K562 (cell line): ENCODE measurements at regions not wholly inside any gene's neighbourhood (a gene's known extent, or its start where the extent isn't known, plus 50 kb on each side); places are given as distances from the start of the nearest gene placed in this dataset.

ENCODE experiments used
- ATAC-seq: fragments of 200-7000 bp; cut with Tn5 transposase; 3 replicates; pipeline ENCODE4 v1.9.1; 2020; ENCODE audit warnings: moderate library complexity
- BruUV-seq: library from RNA; stranded (reverse); fragments of 400-500 nt; replicated peaks from 2 replicates; lab custom pipeline; 2021; lab: Mats Ljungman, UMichigan
- CTCF ChIA-PET: fragments of 300-600 bp; formaldehyde crosslinking; extraction: SDS; loops from one replicate; lab custom pipeline; 2021; ENCODE audit warnings: low intra/inter-chr PET ratio; lab: Yijun Ruan, JAX
- POLR2A ChIA-PET: fragments of 300-600, 350-650 bp; sonication (Branson Sonifier 250); formaldehyde crosslinking; extraction: SDS; loops from one replicate; lab custom pipeline; 2021; ENCODE audit warnings: antibody characterized with exemption, inconsistent platforms; lab: Yijun Ruan, JAX
- DNase-seq, 4 experiments: peaks; one replicate each; pipeline versions ENCODE4 v3.0.0 to v3.0.0-alpha.2; 2011 to 2018; ENCODE audit warnings: low spot score in 3 of 4, mixed read lengths in 3 of 4; ENCODE audit errors: extremely low read depth in 1 of 4
- FAIRE-seq: peaks from 2 replicates; lab custom pipeline; 2011; peaks lifted over from hg19 to GRCh38; lab: Jason Lieb, UNC
- H2AFZ ChIP-seq: 2 replicates; pipeline ENCODE4 v1.6.0; 2011; ENCODE audit warnings: low read depth, low read length, control low read depth, inconsistent platforms
- H3K27ac ChIP-seq: fragments of 200-600 bp; 3 replicates; pipeline ENCODE4 v1.8.0; 2011; ENCODE audit warnings: low read depth, mild to moderate bottlenecking, control low read depth, inconsistent platforms, low read length, moderate library complexity, mixed read lengths; ENCODE audit errors: extremely low read depth
- H3K27me3 ChIP-seq, 2 experiments: fragments of 300-600 bp in 1 of 2; 2 replicates in 1 of 2; 3 replicates in 1 of 2; pipeline versions ENCODE4 v1.6.0 to v1.8.0; 2011; ENCODE audit warnings: inconsistent platforms in 2 of 2, low read length in 2 of 2, mild to moderate bottlenecking in 1 of 2, mixed read lengths in 1 of 2, moderate library complexity in 1 of 2; ENCODE audit not compliant: control insufficient read depth in 2 of 2, insufficient read depth in 2 of 2
- H3K36me3 ChIP-seq: fragments of 300-600 bp; 3 replicates; pipeline ENCODE4 v1.8.0; 2011; ENCODE audit warnings: mild to moderate bottlenecking, low read length, inconsistent platforms; ENCODE audit not compliant: control insufficient read depth, insufficient read depth
- H3K4me1 ChIP-seq, 2 experiments: fragments of 200-600 bp in 1 of 2; replicated peaks in 1 of 2; 2 replicates in 1 of 2; 3 replicates in 1 of 2; pipeline versions ENCODE4 v1.5.1 to v1.8.0; 2011; ENCODE audit warnings: inconsistent platforms in 2 of 2, low read length in 2 of 2, mild to moderate bottlenecking in 1 of 2, mixed read lengths in 1 of 2, moderate library complexity in 1 of 2; ENCODE audit not compliant: control insufficient read depth in 2 of 2, insufficient read depth in 2 of 2
- H3K4me2 ChIP-seq: 2 replicates; pipeline ENCODE4 v1.6.1; 2011; ENCODE audit warnings: low read length, control low read depth, inconsistent platforms, mixed read lengths; ENCODE audit not compliant: insufficient read depth
- H3K4me3 ChIP-seq: fragments of 200-600 bp; sonication (generic), shearing (Covaris generic); 2 replicates; pipeline ENCODE4 v1.5.1; 2016; ENCODE audit warnings: control low read depth, inconsistent platforms
- H3K79me2 ChIP-seq: fragments of 200-600 bp; 3 replicates; pipeline ENCODE4 v1.8.0; 2011; ENCODE audit warnings: low read length, inconsistent platforms; ENCODE audit not compliant: control insufficient read depth, insufficient read depth
- H3K9ac ChIP-seq, 2 experiments: 2 replicates each; pipeline versions ENCODE4 v1.6.0 to v1.6.1; 2011; ENCODE audit warnings: low read depth in 2 of 2, low read length in 2 of 2, control low read depth in 1 of 2, inconsistent platforms in 1 of 2, mild to moderate bottlenecking in 1 of 2, mixed read lengths in 1 of 2; ENCODE audit not compliant: insufficient read depth in 1 of 2
- H3K9me1 ChIP-seq: one replicate; pipeline ENCODE4 v1.6.0; 2011; ENCODE audit warnings: inconsistent platforms, mild to moderate bottlenecking, low read length, moderate library complexity; ENCODE audit not compliant: control insufficient read depth, insufficient read depth
- H3K9me3 ChIP-seq: replicated peaks from 2 replicates; pipeline ENCODE4 v1.5.1; 2011; ENCODE audit warnings: low read depth, low read length, inconsistent platforms; ENCODE audit not compliant: control insufficient read depth, insufficient read depth
- H4K20me1 ChIP-seq: replicated peaks from 2 replicates; pipeline ENCODE4 v1.6.1; 2011; ENCODE audit warnings: low read length, inconsistent platforms, mixed read lengths; ENCODE audit not compliant: control insufficient read depth, insufficient read depth
- ARID3A ChIP-seq: IDR thresholded peaks from 2 replicates; pipeline ENCODE4 v1.6.1; 2012; ENCODE audit warnings: low read depth, low read length, improper control_type of control experiment, borderline replicate concordance
- JUNB ChIP-seq: fragments of 450-650 bp; formaldehyde crosslinking; conservative IDR thresholded peaks from 2 replicates; pipeline ENCODE4 v1.4.0; 2020; ENCODE audit warnings: mild to moderate bottlenecking
- PHTF2 ChIP-seq: fragments of 250-450 bp; sonication (Bioruptor Pico); IDR thresholded peaks from 2 replicates; pipeline ENCODE4 v1.5.0; 2021; ENCODE audit warnings: mild to moderate bottlenecking
- PURB ChIP-seq: sonication (generic); formaldehyde crosslinking; IDR thresholded peaks from 2 replicates; pipeline ENCODE4 v1.9.0; 2021; ENCODE audit warnings: low read depth, mild to moderate bottlenecking, missing genetic modification reagents
- SIRT6 ChIP-seq: IDR thresholded peaks from one replicate; pipeline ENCODE4 v1.6.1; 2012; ENCODE audit warnings: low read depth, mild to moderate bottlenecking, control low read depth, inconsistent platforms, low read length, moderate library complexity
- SMAD1 ChIP-seq: fragments of 150-350 bp; IDR thresholded peaks from 2 replicates; pipeline ENCODE4 v1.6.1; 2014; ENCODE audit warnings: low read length, low read depth; ENCODE audit not compliant: partially characterized antibody
- SRSF3 ChIP-seq: fragments of 200-400 bp; formaldehyde crosslinking; IDR thresholded peaks from 2 replicates; pipeline ENCODE4 v1.6.1; 2016; ENCODE audit warnings: mild to moderate bottlenecking, low read length, moderate library complexity; ENCODE audit not compliant: insufficient read depth
- TAF15 ChIP-seq: fragments of 200-400 bp; formaldehyde crosslinking; IDR thresholded peaks from 2 replicates; pipeline ENCODE4 v1.6.1; 2017; ENCODE audit warnings: mild to moderate bottlenecking, low read depth, low read length, moderate library complexity
- ZFP30 ChIP-seq: fragments of 250-450 bp; sonication (Bioruptor Pico); IDR thresholded peaks from 2 replicates; pipeline ENCODE4 v1.8.0; 2022; ENCODE audit warnings: moderate library complexity, mild to moderate bottlenecking, inconsistent platforms, borderline replicate concordance
- ZNF436 ChIP-seq: fragments of 250-450, 450-650 bp; sonication (Bioruptor Pico); formaldehyde crosslinking; IDR thresholded peaks from 2 replicates; pipeline ENCODE4 v1.7.0; 2020; ENCODE audit warnings: mild to moderate bottlenecking
- ZNF785 ChIP-seq: fragments of 250-450 bp; sonication (Bioruptor Pico); IDR thresholded peaks from 2 replicates; pipeline ENCODE4 v1.4.0; 2020; ENCODE audit warnings: mild to moderate bottlenecking
- ZNF79 ChIP-seq: fragments of 250-450 bp; sonication (Bioruptor Pico); IDR thresholded peaks from 2 replicates; pipeline ENCODE4 v1.4.0; 2020; ENCODE audit warnings: low read depth, mild to moderate bottlenecking, moderate library complexity
- WGBS: fragments of 100-300 bp; shearing (Covaris generic); methylation state at CpG from one replicate; pipeline ENCODE4 v1.1.6; 2016; ENCODE audit warnings: low coverage, mixed read lengths; ENCODE audit not compliant: insufficient coverage; ENCODE audit errors: missing lambda C conversion rate; 5-methylcytosine and 5-hydroxymethylcytosine counted together
- in situ Hi-C: fragments of 300-500 bp; cut with MboI; formaldehyde crosslinking; loops from 4 replicates; pipeline ENCODE4 v1.15.0; 2018; ENCODE audit warnings: inconsistent platforms, mixed read lengths
- intact Hi-C: fragments of 100-400 bp; cut with micrococcal nuclease; formaldehyde crosslinking; loops from 2 replicates; pipeline ENCODE4 v1.14.2; 2022
- TF ChIP-seq, protein P1 (sequence below): IDR thresholded peaks from 2 replicates; pipeline ENCODE4 v1.6.1; 2011; ENCODE audit warnings: borderline replicate concordance, low read depth, mild to moderate bottlenecking, moderate library complexity, low read length; ENCODE audit not compliant: insufficient read depth, poor library complexity, severe bottlenecking

- H3K79me2 ChIP-seq = no peaks in the 10 kb centered on the region
- TF ChIP-seq TAF15 = no peak
- TF ChIP-seq ZFP30 (CRISPR knock-in tag) = no peak
- no peaks in the 10 kb centered on the region for H3K36me3 ChIP-seq
- POLR2A ChIA-PET = interaction anchor here (0.5 to 0.9 kb wide), 4 partner anchors 13 to 757 kb away, joined by 3 to 4 read pairs (median 3); no protein-coding TSS in a partner anchor
- H3K4me3 ChIP-seq = no peak overlapping the region
- 0% methylated on average over 4 of the region's 4 CpGs for WGBS
- BruUV-seq = no TSS peak
- no peak overlapping the region for H3K27ac ChIP-seq
- DNase-seq = no peak
- no peak for FAIRE-seq
- no peak for ATAC-seq
- H3K4me2 ChIP-seq = no peak overlapping the region
- no peak overlapping the region for H2AFZ ChIP-seq
- H3K4me1 ChIP-seq = no peaks in the 10 kb centered on the region
- no peaks in the 10 kb centered on the region for H3K9me3 ChIP-seq
- in situ Hi-C loops (no loop called here), intact Hi-C loops (no loop called here)
- no peaks in the 10 kb centered on the region for H4K20me1 ChIP-seq
- no peaks in the 10 kb centered on the region for H3K27me3 ChIP-seq
- no peak overlapping the region for H3K9ac ChIP-seq
- CTCF ChIA-PET = no interaction called here
- H3K9me1 ChIP-seq = no peaks in the 10 kb centered on the region
Measured at GRCh38 chr12:129984106-129984505, 80.3 kb upstream of the TMEM132D start.

- intact Hi-C loops = no loop called here
- Histone ChIP-seq H3K27ac (no peak overlapping the region), H3K4me1 (no peaks in the 10 kb centered on the region), H3K9ac (no peak overlapping the region), H2AFZ (no peak overlapping the region), H3K4me3 (no peak overlapping the region), H3K36me3 (no peaks in the 10 kb centered on the region), H4K20me1 (no peaks in the 10 kb centered on the region), H3K9me1 (no peaks in the 10 kb centered on the region), H3K27me3 (no peaks in the 10 kb centered on the region), H3K79me2 (no peaks in the 10 kb centered on the region), H3K4me2 (no peak overlapping the region), H3K9me3 (no peaks in the 10 kb centered on the region)
- no TSS peak for BruUV-seq
- no peak for FAIRE-seq
- no peak for DNase-seq
- CTCF ChIA-PET = no interaction called here
- in situ Hi-C loops = no loop called here
- WGBS = 0% methylated on average over 5 of the region's 5 CpGs
- ATAC-seq = no peak
- POLR2A ChIA-PET = interaction anchor here (0.6 kb wide), 1 partner anchor 17 kb away, joined by 3 read pairs; no protein-coding TSS in a partner anchor
- TF ChIP-seq ZNF785 (CRISPR knock-in tag) = no peak
- no peak for TF ChIP-seq PHTF2
- no peak for TF ChIP-seq ZNF436 (CRISPR knock-in tag)
- TF ChIP-seq PURB (CRISPR knock-in tag) = no peak
- no peak for TF ChIP-seq SMAD1
- no peak for TF ChIP-seq SRSF3
- TF ChIP-seq, protein P1, sequence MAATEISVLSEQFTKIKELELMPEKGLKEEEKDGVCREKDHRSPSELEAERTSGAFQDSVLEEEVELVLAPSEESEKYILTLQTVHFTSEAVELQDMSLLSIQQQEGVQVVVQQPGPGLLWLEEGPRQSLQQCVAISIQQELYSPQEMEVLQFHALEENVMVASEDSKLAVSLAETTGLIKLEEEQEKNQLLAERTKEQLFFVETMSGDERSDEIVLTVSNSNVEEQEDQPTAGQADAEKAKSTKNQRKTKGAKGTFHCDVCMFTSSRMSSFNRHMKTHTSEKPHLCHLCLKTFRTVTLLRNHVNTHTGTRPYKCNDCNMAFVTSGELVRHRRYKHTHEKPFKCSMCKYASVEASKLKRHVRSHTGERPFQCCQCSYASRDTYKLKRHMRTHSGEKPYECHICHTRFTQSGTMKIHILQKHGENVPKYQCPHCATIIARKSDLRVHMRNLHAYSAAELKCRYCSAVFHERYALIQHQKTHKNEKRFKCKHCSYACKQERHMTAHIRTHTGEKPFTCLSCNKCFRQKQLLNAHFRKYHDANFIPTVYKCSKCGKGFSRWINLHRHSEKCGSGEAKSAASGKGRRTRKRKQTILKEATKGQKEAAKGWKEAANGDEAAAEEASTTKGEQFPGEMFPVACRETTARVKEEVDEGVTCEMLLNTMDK = no peak
- TF ChIP-seq ZNF79 = no peak
- no peak for TF ChIP-seq JUNB
- no peak for TF ChIP-seq ARID3A
- TF ChIP-seq SIRT6 = no peak
Measured at GRCh38 chr12:129987841-129988240, 84.0 kb upstream of the TMEM132D start.
